Left ventricle myocardium inferior (tissue), 1 donor: ENCODE measurements at regions not wholly inside any gene's neighbourhood (a gene's known extent, or its start where the extent isn't known, plus 50 kb on each side); places are given as distances from the start of the nearest gene placed in this dataset.

ENCODE experiments used
- DNase-seq: peaks from one replicate; pipeline ENCODE4 v3.0.0-alpha.2; 2020
- H3K27ac ChIP-seq: fragments of 200-600 bp; replicated peaks from 2 replicates; pipeline ENCODE4 v1.8.0; 2021
- H3K27me3 ChIP-seq: fragments of 200-600 bp; 2 replicates; pipeline ENCODE4 v1.8.0; 2021; ENCODE audit warnings: low read depth
- H3K36me3 ChIP-seq: fragments of 200-600 bp; 2 replicates; pipeline ENCODE4 v1.8.0; 2021
- H3K4me1 ChIP-seq: fragments of 200-600 bp; 2 replicates; pipeline ENCODE4 v1.8.0; 2021
- H3K4me3 ChIP-seq: fragments of 200-600 bp; 2 replicates; pipeline ENCODE4 v1.8.0; 2021; ENCODE audit warnings: mild to moderate bottlenecking, moderate library complexity
- H3K9me3 ChIP-seq: fragments of 200-600 bp; replicated peaks from 2 replicates; pipeline ENCODE4 v1.8.0; 2021
- CTCF ChIP-seq: fragments of 200-600 bp; IDR thresholded peaks from 2 replicates; pipeline ENCODE4 v1.8.0; 2021; ENCODE audit warnings: antibody characterized with exemption, mild to moderate bottlenecking, borderline replicate concordance
- intact Hi-C: fragments of 100-400 bp; cut with micrococcal nuclease; formaldehyde crosslinking; loops from one replicate; pipeline ENCODE4 v1.11.0; 2022
- donor health status: DM: no; HTN: yes; CAD: no; lungs with severe emphysema.

GRCh38 chr2:172339371-172340010, 87.9 kb upstream of the ITGA6 start:
- Histone ChIP-seq H3K4me1 (peaks cover 46% of the 10 kb centered on the region), H3K36me3 (no peaks in the 10 kb centered on the region), H3K9me3 (peaks cover 10% of the 10 kb centered on the region), H3K4me3 (no peak overlapping the region), H3K27me3 (no peaks in the 10 kb centered on the region), H3K27ac (peak overlapping the region; percentile 63)
- no peak for DNase-seq
- intact Hi-C loops = no loop called here
- peak; percentile 9 for TF ChIP-seq CTCF

DNA sequence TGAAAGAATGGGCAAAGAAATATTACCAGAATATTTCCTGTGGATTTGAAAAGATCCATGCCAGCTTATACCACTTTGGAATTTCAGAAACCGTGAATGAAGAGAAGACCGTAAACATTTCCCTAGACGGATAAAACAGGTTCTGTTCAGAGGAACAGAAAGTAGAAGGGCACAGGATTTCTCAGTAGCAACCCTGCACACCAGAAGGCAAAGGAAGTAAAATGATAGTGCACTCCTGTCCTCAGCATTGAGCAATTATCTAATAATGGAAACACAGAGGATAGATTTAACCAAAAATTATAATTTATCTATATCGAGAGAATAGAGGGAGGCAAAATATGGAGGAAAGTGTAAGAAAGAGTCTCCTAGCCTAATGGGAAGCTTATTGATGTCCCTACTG, 87.0 kb upstream of the ITGA6 start:
- peak overlapping the region; percentile 63 for H3K27ac ChIP-seq
- H3K9me3 ChIP-seq = peaks cover 14% of the 10 kb centered on the region
- no peaks in the 10 kb centered on the region for H3K36me3 ChIP-seq
- intact Hi-C loops = no loop called here
- TF ChIP-seq CTCF = no peak
- H3K4me1 ChIP-seq = peaks cover 44% of the 10 kb centered on the region
- no peak for DNase-seq
- H3K27me3 ChIP-seq = no peaks in the 10 kb centered on the region
- no peak overlapping the region for H3K4me3 ChIP-seq

DNA sequence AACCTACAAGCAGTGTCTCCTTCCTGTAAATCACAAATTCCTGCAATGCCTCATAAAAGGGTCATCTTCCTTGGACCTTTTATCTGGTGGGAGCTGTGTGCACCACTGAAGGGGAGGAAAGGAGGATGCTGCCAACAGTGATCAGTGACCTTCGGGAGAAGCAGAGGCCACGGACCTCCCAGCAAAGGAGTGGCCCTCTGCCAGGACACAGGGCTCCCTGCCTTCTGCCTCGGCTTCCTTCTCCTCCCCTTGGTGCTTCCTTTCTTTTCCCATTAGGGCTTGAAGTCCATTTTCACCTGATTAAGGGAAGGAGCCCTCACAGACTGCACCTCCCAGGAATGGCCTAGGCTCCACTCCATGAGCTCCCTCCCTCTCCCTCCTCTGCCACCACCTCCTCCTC, 85.3 kb upstream of the ITGA6 start:
- intact Hi-C loops = no loop called here
- no peaks in the 10 kb centered on the region for H3K36me3 ChIP-seq
- H3K27me3 ChIP-seq = no peaks in the 10 kb centered on the region
- no peak for TF ChIP-seq CTCF
- peaks cover 20% of the 10 kb centered on the region for H3K9me3 ChIP-seq
- DNase-seq = peak; percentile 18
- peaks cover 40% of the 10 kb centered on the region for H3K4me1 ChIP-seq
- H3K27ac ChIP-seq = peak overlapping the region; percentile 63
- no peak overlapping the region for H3K4me3 ChIP-seq

GRCh38 chr2:172342611-172343010, 84.8 kb upstream of the ITGA6 start:
- Histone ChIP-seq H3K4me3 (no peak overlapping the region), H3K27me3 (no peaks in the 10 kb centered on the region), H3K4me1 (peaks cover 40% of the 10 kb centered on the region), H3K9me3 (peaks cover 26% of the 10 kb centered on the region), H3K36me3 (no peaks in the 10 kb centered on the region), H3K27ac (peak overlapping the region; percentile 13)
- intact Hi-C loops = no loop called here
- DNase-seq = no peak
- no peak for TF ChIP-seq CTCF

DNA sequence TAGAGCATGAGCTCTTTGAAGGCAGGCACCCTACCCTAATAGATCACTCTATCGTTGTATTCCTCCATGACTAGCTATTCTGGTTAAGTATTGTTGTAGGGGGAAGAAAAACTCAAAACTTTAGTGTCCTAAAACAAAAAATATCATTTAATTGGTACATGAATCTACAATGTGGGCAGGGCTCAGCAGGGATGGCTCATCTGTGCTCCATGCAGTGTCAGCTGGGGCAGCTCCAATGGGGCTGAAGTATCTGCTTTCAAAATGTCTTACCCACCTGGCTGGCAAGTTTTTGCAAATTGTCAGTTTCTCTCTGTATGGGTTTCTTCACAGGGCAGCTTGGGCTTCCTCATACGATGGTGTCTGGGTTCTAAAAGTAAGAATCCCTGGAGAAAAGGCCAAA, 83.2 kb upstream of the ITGA6 start:
- H3K27me3 ChIP-seq = no peaks in the 10 kb centered on the region
- H3K36me3 ChIP-seq = no peaks in the 10 kb centered on the region
- no peak for TF ChIP-seq CTCF
- H3K4me3 ChIP-seq = no peak overlapping the region
- peaks cover 39% of the 10 kb centered on the region for H3K4me1 ChIP-seq
- no peak for DNase-seq
- H3K27ac ChIP-seq = no peak overlapping the region
- H3K9me3 ChIP-seq = peaks cover 29% of the 10 kb centered on the region
- intact Hi-C loops = no loop called here
